OCI-LY7 (cell line): ENCODE measurements at regions not wholly inside any gene's neighbourhood (a gene's known extent, or its start where the extent isn't known, plus 50 kb on each side); places are given as distances from the start of the nearest gene placed in this dataset.

Source experiments
- BruUV-seq: library from RNA; stranded (reverse); fragments of 400-500 nt; replicated peaks from 2 replicates; lab custom pipeline; 2021; lab: Mats Ljungman, UMichigan
- CTCF ChIA-PET: fragments of 300-600 bp; sonication (Branson Sonifier 250); formaldehyde crosslinking; loops from one replicate; lab custom pipeline; 2022; ENCODE audit warnings: antibody characterized with exemption; ENCODE audit not compliant: unreplicated experiment; lab: Charles Lee
- POLR2A ChIA-PET: fragments of 300-600 bp; sonication (Branson Sonifier 250); formaldehyde crosslinking; loops from one replicate; lab custom pipeline; 2022; ENCODE audit warnings: antibody characterized with exemption; lab: Charles Lee
- DNase-seq: peaks from one replicate; pipeline ENCODE4 v3.0.0-alpha.2; 2015; ENCODE audit warnings: low spot score
- H2AFZ ChIP-seq: fragments of 200-600 bp; sonication (generic), shearing (Covaris generic); 2 replicates; pipeline ENCODE4 v1.6.1; 2014; ENCODE audit warnings: mild to moderate bottlenecking, antibody characterized with exemption, low read length, moderate library complexity
- H3K27ac ChIP-seq: fragments of 200-600 bp; sonication (generic); 2 replicates; pipeline ENCODE4 v1.5.1; 2014; ENCODE audit warnings: mixed run types, low read depth, mild to moderate bottlenecking, moderate library complexity, low read length, inconsistent platforms; ENCODE audit not compliant: poor library complexity, severe bottlenecking
- H3K36me3 ChIP-seq: fragments of 200-600 bp; sonication (generic); 2 replicates; pipeline ENCODE4 v1.6.1; 2014; ENCODE audit warnings: mild to moderate bottlenecking, antibody characterized with exemption, low read length, moderate library complexity, mixed read lengths; ENCODE audit not compliant: insufficient read depth
- H3K4me1 ChIP-seq: fragments of 200-600 bp; sonication (generic); 2 replicates; pipeline ENCODE4 v1.5.1; 2014; ENCODE audit warnings: mild to moderate bottlenecking, low read length; ENCODE audit not compliant: insufficient read depth, poor library complexity, severe bottlenecking
- H3K4me2 ChIP-seq: fragments of 200-600 bp; sonication (generic); 2 replicates; pipeline ENCODE4 v1.6.1; 2014; ENCODE audit warnings: mild to moderate bottlenecking, low read length
- H3K4me3 ChIP-seq: fragments of 200-600 bp; sonication (generic); 2 replicates; pipeline ENCODE4 v1.5.1; 2014; ENCODE audit warnings: mild to moderate bottlenecking, low read depth, low read length; ENCODE audit not compliant: poor library complexity, severe bottlenecking
- H3K79me2 ChIP-seq: fragments of 200-600 bp; sonication (generic); 2 replicates; pipeline ENCODE4 v1.6.1; 2016; ENCODE audit warnings: low read depth, mild to moderate bottlenecking, low read length, moderate library complexity, mixed read lengths; ENCODE audit not compliant: insufficient read depth
- H3K9me2 ChIP-seq: fragments of 200-600 bp; sonication (generic); 2 replicates; pipeline ENCODE4 v1.6.1; 2016; ENCODE audit warnings: mild to moderate bottlenecking, low read length, mixed read lengths; ENCODE audit not compliant: insufficient read depth
- H3K9me3 ChIP-seq: fragments of 200-600 bp; sonication (generic); 2 replicates; pipeline ENCODE4 v1.6.1; 2014; ENCODE audit warnings: mild to moderate bottlenecking, mixed run types, low read length, mixed read lengths
- H4K20me1 ChIP-seq: fragments of 200-600 bp; sonication (generic); 2 replicates; pipeline ENCODE4 v1.6.1; 2014; ENCODE audit warnings: mild to moderate bottlenecking, antibody characterized with exemption, low read length, moderate library complexity, mixed read lengths; ENCODE audit not compliant: insufficient read depth
- CTCF ChIP-seq: fragments of 200-600 bp; sonication (generic); conservative IDR thresholded peaks from 2 replicates; pipeline ENCODE4 v1.5.1; 2014; ENCODE audit warnings: mild to moderate bottlenecking, antibody characterized with exemption, low read length, moderate library complexity, mixed read lengths
- EZH2phosphoT487 ChIP-seq: fragments of 200-600 bp; sonication (generic); IDR thresholded peaks from 2 replicates; pipeline ENCODE4 v1.6.1; 2018; ENCODE audit warnings: low read depth, borderline replicate concordance, mild to moderate bottlenecking, mixed run types, antibody characterized with exemption, low read length, moderate library complexity, mixed read lengths
- intact Hi-C: fragments of 100-400 bp; cut with micrococcal nuclease; formaldehyde crosslinking; loops from one replicate; pipeline ENCODE4 v1.10.0; 2022; ENCODE audit not compliant: unreplicated experiment

- intact Hi-C loops, result no loop called here
- Histone ChIP-seq H3K27ac (no peak overlapping the region), H3K4me1 (no peaks in the 10 kb centered on the region), H3K4me3 (no peak overlapping the region), H3K79me2 (no peaks in the 10 kb centered on the region), H3K36me3 (no peaks in the 10 kb centered on the region), H2AFZ (no peak overlapping the region), H3K4me2 (no peak overlapping the region), H3K9me2 (no peaks in the 10 kb centered on the region), H4K20me1 (no peaks in the 10 kb centered on the region), H3K9me3 (no peaks in the 10 kb centered on the region)
- POLR2A ChIA-PET, result no interaction called here
- BruUV-seq, result no TSS peak
- no peak for DNase-seq
- CTCF ChIA-PET, result no interaction called here
- TF ChIP-seq CTCF (no peak), EZH2phosphoT487 (no peak)
Observed at GRCh38 chr9:4420351-4420750, 69.9 kb upstream of the SLC1A1 start.

GRCh38 chr9:4417578-4418325 lies 72.5 kb upstream of the SLC1A1 start:
- CTCF ChIA-PET, result no interaction called here
- Histone ChIP-seq H3K4me3 (no peak overlapping the region), H3K4me2 (no peak overlapping the region), H2AFZ (no peak overlapping the region), H3K9me3 (no peaks in the 10 kb centered on the region), H3K36me3 (no peaks in the 10 kb centered on the region), H4K20me1 (no peaks in the 10 kb centered on the region), H3K79me2 (no peaks in the 10 kb centered on the region), H3K9me2 (no peaks in the 10 kb centered on the region), H3K4me1 (no peaks in the 10 kb centered on the region), H3K27ac (no peak overlapping the region)
- POLR2A ChIA-PET, result no interaction called here
- BruUV-seq, result no TSS peak
- no peak for DNase-seq
- intact Hi-C loops, result no loop called here
- TF ChIP-seq CTCF, result no peak
- no peak for TF ChIP-seq EZH2phosphoT487

DNA sequence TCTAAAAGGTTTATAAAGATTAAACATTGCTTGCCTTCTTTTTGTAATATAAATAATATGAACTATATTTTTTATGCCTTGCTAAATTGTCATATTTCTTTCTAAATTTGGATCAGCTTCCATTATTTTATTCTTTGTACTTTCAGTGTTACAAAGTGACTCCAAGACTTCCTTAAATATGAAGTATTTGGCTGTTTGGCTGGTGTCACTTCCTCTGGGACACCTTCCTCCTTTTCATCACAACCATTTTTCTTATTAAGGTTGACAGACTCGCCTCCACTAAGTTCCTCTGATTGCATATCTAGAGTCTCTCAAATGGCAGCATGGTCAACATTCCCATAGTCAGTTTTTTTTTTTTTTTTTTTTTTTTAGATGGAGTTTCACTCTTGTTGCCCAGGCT lies 73.8 kb upstream of the SLC1A1 start:
- H3K9me2 ChIP-seq, result no peaks in the 10 kb centered on the region
- H2AFZ ChIP-seq, result no peak overlapping the region
- H3K27ac ChIP-seq, result no peak overlapping the region
- H4K20me1 ChIP-seq, result no peaks in the 10 kb centered on the region
- H3K9me3 ChIP-seq, result no peaks in the 10 kb centered on the region
- no peak overlapping the region for H3K4me2 ChIP-seq
- intact Hi-C loops, result no loop called here
- H3K4me1 ChIP-seq, result no peaks in the 10 kb centered on the region
- DNase-seq, result no peak
- TF ChIP-seq CTCF (no peak), EZH2phosphoT487 (no peak)
- H3K79me2 ChIP-seq, result no peaks in the 10 kb centered on the region
- H3K36me3 ChIP-seq, result no peaks in the 10 kb centered on the region
- CTCF ChIA-PET, result no interaction called here
- POLR2A ChIA-PET, result no interaction called here
- H3K4me3 ChIP-seq, result no peak overlapping the region
- no TSS peak for BruUV-seq
